ENCODE measurements at regions not wholly inside any gene's neighbourhood (a gene's known extent, or its start where the extent isn't known, plus 50 kb on each side); places are given as distances from the start of the nearest gene placed in this dataset.

DNA sequence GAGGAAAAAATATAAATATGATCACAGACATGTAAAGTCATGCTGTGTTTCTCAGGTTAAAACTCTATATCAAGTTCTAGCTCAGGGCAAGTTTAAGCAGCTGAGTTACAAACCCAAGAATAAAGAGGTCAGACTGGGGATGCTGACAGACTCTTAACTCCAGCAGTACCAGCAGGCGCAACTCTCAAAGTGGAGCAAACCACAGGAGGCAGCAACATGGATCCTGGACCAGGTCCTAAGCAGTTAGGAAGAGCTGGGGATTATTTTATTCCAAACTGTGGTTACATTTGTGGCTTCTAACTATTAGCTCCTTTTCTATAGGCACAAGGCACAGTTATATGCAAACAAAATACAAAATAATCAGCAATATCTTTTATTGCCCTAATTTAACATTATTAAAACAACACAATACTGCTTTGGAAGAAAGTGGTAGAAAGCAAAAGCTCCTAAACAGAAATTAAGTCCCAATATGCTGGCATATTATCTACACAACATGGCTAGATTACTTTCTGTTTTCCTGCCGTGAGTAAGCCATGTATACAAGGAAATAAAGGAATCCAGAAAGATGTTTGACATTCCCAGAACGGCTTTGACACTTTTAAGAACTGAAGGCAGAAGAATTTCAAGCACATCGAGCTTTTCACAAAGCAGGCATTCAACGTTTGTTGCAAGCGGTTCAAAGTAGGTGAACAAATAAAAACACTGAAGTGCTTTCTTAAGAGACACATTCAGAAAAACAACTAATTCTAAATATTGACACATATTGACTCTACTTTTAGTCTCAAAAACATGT, 378.8 kb upstream of the ZNF608 start:
- no peak for DNase-seq (ENCODE audit: low spot score)
- TF ChIP-seq CTCF (IDR thresholded peaks at IDR 0.05), result no peak
- ATAC-seq (ENCODE audit: low FRiP score), result no peak

DNA sequence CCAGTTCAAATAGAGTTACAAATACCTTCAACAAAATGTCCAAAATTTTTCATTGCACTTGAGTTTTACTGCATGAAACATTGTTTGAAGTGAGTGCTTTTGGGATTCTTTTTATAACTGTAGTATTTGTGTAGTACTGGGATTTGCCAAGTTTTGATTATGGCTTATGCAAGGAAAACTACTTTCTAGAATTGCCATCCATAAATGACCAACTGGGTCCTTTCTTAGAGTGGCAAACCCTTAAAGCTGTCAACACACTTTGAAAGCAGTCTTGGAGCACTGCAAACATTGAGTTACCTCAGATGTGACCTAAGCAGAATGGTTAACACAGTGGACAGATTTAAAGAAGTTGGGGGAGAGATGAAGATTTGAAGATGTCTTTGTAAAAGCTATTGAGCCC, 379.6 kb upstream of the ZNF608 start:
- ATAC-seq (ENCODE audit: low FRiP score) (no peak), DNase-seq (ENCODE audit: low spot score) (no peak)
- no peak for TF ChIP-seq CTCF (IDR thresholded peaks at IDR 0.05)

- ATAC-seq (ENCODE audit: low FRiP score) (no peak), DNase-seq (ENCODE audit: low spot score) (no peak)
- TF ChIP-seq CTCF (IDR thresholded peaks at IDR 0.05), result no peak
Observed at GRCh38 chr5:125129151-125129806, 382.8 kb upstream of the ZNF608 start.

DNA sequence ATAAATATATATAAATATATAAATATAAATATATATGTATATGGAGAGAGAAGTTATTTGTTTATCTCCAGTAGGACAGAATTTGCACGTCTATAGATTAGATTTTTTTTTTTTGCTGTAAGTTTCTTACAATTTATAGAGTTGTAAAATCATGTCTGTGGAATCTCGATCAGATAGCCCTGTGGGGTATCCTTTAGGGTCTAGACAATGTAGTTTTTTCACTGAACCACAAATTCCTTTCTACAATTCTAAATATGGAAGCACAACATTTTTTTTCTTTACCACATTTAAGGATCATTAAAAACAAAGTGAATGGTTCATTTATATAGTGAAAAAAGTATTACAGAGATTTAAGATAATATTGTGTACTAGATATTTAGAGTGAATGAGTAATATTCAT, 384.2 kb upstream of the ZNF608 start:
- DNase-seq (ENCODE audit: low spot score) (no peak), ATAC-seq (ENCODE audit: low FRiP score) (no peak)
- no peak for TF ChIP-seq CTCF (IDR thresholded peaks at IDR 0.05)

DNA sequence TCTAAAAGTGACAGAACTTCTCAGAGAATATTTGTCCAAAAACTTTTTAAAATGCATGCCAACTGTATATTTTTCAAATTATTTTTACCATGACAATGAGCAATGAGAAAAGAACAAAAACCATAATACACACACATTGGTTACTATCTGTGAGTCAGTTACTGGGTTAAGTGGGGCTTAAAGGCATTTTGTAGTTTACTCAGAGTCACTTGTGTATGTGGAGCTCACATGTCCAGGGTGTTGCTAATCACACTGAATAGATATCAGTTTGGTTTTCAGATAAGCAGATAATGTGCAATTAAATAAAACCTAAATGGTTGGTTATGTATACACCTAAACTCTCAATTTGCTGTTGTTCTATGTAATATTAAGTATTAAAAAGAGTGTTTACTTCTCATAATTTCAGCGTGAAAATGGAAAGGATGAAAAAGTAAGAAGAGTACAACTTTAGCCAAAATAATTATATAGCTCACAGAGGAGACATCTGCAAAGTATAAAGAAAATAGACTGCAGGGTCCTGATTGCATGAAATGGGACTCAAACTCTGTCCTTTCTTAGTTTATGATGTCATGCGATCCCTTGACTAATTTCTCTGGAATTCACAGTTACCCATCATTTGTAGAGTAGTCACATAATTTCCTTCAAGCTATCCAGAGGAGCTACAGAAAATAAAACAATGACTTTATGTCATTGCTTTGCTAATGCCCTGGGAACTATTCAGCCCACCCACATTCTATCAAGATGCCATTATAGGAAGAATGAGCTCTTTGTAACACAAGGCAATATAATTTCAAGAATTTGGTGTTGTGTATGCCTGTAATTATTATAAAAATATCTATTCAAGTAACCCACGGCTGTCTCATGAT, 388.0 kb upstream of the ZNF608 start:
- no peak for DNase-seq (ENCODE audit: low spot score)
- TF ChIP-seq CTCF (IDR thresholded peaks at IDR 0.05), result no peak
- ATAC-seq (ENCODE audit: low FRiP score), result no peak

- DNase-seq (ENCODE audit: low spot score), result no peak
- ATAC-seq (ENCODE audit: low FRiP score), result no peak
- no peak for TF ChIP-seq CTCF (IDR thresholded peaks at IDR 0.05)
Observed at GRCh38 chr5:125137535-125137934, 391.1 kb upstream of the ZNF608 start.

Data from omental fat pad (tissue), 3 donors.